HL-60 (cell line): ENCODE measurements at regions not wholly inside any gene's neighbourhood (a gene's known extent, or its start where the extent isn't known, plus 50 kb on each side); places are given as distances from the start of the nearest gene placed in this dataset.

Source experiments
- DNase-seq, 2 experiments: peaks; one replicate each; pipeline ENCODE4 v3.0.0-alpha.2; 2010 to 2020; ENCODE audit warnings: low read depth in 1 of 2, low spot score in 1 of 2
- H3K27ac ChIP-seq: fragments of 250-450 bp; sonication (Bioruptor Pico); replicated peaks from 2 replicates; pipeline ENCODE4 v1.5.1; 2020; ENCODE audit warnings: mild to moderate bottlenecking, moderate library complexity
- H3K27me3 ChIP-seq: fragments of 250-450 bp; sonication (Bioruptor Pico); 2 replicates; pipeline ENCODE4 v1.5.1; 2021; ENCODE audit warnings: mild to moderate bottlenecking, moderate library complexity; ENCODE audit not compliant: insufficient read depth, poor library complexity, severe bottlenecking
- H3K4me3 ChIP-seq: replicated peaks from 2 replicates; pipeline ENCODE4 v1.5.1; 2011; ENCODE audit warnings: mild to moderate bottlenecking, control low read depth, low read length; ENCODE audit not compliant: insufficient read depth
- CTCF ChIP-seq: IDR thresholded peaks from one replicate; pipeline ENCODE4 v1.5.1; 2011; ENCODE audit warnings: low read length, control low read depth, inconsistent platforms; ENCODE audit not compliant: insufficient read depth
- GABPA ChIP-seq: IDR thresholded peaks from 2 replicates; pipeline ENCODE4 v1.6.1; 2012; ENCODE audit warnings: low read depth
- POLR2AphosphoS5 ChIP-seq: IDR thresholded peaks from 2 replicates; pipeline ENCODE4 v1.6.1; 2012; ENCODE audit warnings: low read depth
- REST ChIP-seq: IDR thresholded peaks from 2 replicates; pipeline ENCODE4 v1.6.1; 2012; ENCODE audit warnings: low read depth; ENCODE audit not compliant: insufficient replicate concordance
- SPI1 ChIP-seq: IDR thresholded peaks from 2 replicates; pipeline ENCODE4 v1.6.1; 2012; ENCODE audit warnings: low read depth, mild to moderate bottlenecking, borderline replicate concordance

GRCh38 chr22:27380855-27381254, 420.7 kb downstream of the MN1 start:
- no peak overlapping the region for H3K4me3 ChIP-seq
- no peak for DNase-seq
- no peaks in the 10 kb centered on the region for H3K27me3 ChIP-seq
- TF ChIP-seq GABPA (no peak), SPI1 (no peak), CTCF (no peak), REST (no peak), POLR2AphosphoS5 (no peak)
- no peak overlapping the region for H3K27ac ChIP-seq

- Histone ChIP-seq H3K4me3 (no peak overlapping the region), H3K27ac (no peak overlapping the region), H3K27me3 (no peaks in the 10 kb centered on the region)
- DNase-seq, result no peak
- no peak for TF ChIP-seq REST
- TF ChIP-seq SPI1, result no peak
- TF ChIP-seq GABPA, result no peak
- TF ChIP-seq CTCF, result no peak
- no peak for TF ChIP-seq POLR2AphosphoS5
Observed at GRCh38 chr22:27381552-27381951, 420.0 kb downstream of the MN1 start.

- Histone ChIP-seq H3K27me3 (no peaks in the 10 kb centered on the region), H3K4me3 (no peak overlapping the region), H3K27ac (no peak overlapping the region)
- TF ChIP-seq GABPA (no peak), REST (no peak), SPI1 (no peak), POLR2AphosphoS5 (no peak), CTCF (no peak)
- no peak for DNase-seq
Observed at GRCh38 chr22:27381960-27382742, 419.4 kb downstream of the MN1 start.
